DND-41 (cell line): ENCODE measurements at regions not wholly inside any gene's neighbourhood (a gene's known extent, or its start where the extent isn't known, plus 50 kb on each side); places are given as distances from the start of the nearest gene placed in this dataset.

Experiments
- ATAC-seq: fragments of 200-7000 bp; cut with Tn5 transposase; 3 replicates; pipeline ENCODE4 v1.9.1; 2021; ENCODE audit warnings: low read depth; ENCODE audit not compliant: insufficient read depth
- DNase-seq: peaks from one replicate; pipeline ENCODE4 v3.0.0-alpha.2; 2020
- H2AFZ ChIP-seq: 2 replicates; pipeline ENCODE4 v1.6.0; 2012; ENCODE audit warnings: low read depth, low read length
- H3K27ac ChIP-seq: 2 replicates; pipeline ENCODE4 v1.5.1; 2012; ENCODE audit warnings: low read length, inconsistent platforms
- H3K27me3 ChIP-seq: fragments of 200-600 bp; sonication (generic); 2 replicates; pipeline ENCODE4 v1.6.0; 2012; ENCODE audit warnings: low read length, mild to moderate bottlenecking, inconsistent platforms; ENCODE audit not compliant: insufficient read depth, poor library complexity
- H3K36me3 ChIP-seq: 2 replicates; pipeline ENCODE4 v1.5.1; 2012; ENCODE audit warnings: low read length, inconsistent platforms; ENCODE audit not compliant: insufficient read depth
- H3K4me1 ChIP-seq: 2 replicates; pipeline ENCODE4 v1.5.1; 2012; ENCODE audit warnings: mild to moderate bottlenecking, low read length; ENCODE audit not compliant: insufficient read depth
- H3K4me2 ChIP-seq: 2 replicates; pipeline ENCODE4 v1.6.0; 2012; ENCODE audit warnings: mild to moderate bottlenecking, moderate library complexity, low read length, inconsistent platforms; ENCODE audit not compliant: insufficient read depth
- H3K4me3 ChIP-seq, 2 experiments: fragments of 200-600 bp in 1 of 2; shearing (Covaris generic) in 1 of 2; 2 replicates each; pipeline ENCODE4 v1.5.1; 2012 to 2016; ENCODE audit warnings: inconsistent platforms in 2 of 2, low read length in 2 of 2, mild to moderate bottlenecking in 2 of 2, low read depth in 1 of 2, moderate library complexity in 1 of 2
- H3K79me2 ChIP-seq: 2 replicates; pipeline ENCODE4 v1.6.0; 2012; ENCODE audit warnings: low read length, inconsistent platforms; ENCODE audit not compliant: insufficient read depth
- H3K9ac ChIP-seq: 2 replicates; pipeline ENCODE4 v1.6.0; 2012; ENCODE audit warnings: low read depth, mild to moderate bottlenecking, inconsistent platforms, low read length, moderate library complexity
- H3K9me3 ChIP-seq: 2 replicates; pipeline ENCODE4 v1.5.1; 2012; ENCODE audit warnings: low read length, moderate library complexity, mild to moderate bottlenecking, inconsistent platforms; ENCODE audit not compliant: insufficient read depth, severe bottlenecking
- H4K20me1 ChIP-seq: 2 replicates; pipeline ENCODE4 v1.6.0; 2012; ENCODE audit warnings: low read length; ENCODE audit not compliant: insufficient read depth
- CTCF ChIP-seq: IDR thresholded peaks from 2 replicates; pipeline ENCODE4 v1.5.1; 2012; ENCODE audit warnings: borderline replicate concordance, low read length, moderate library complexity, mild to moderate bottlenecking; ENCODE audit not compliant: poor library complexity, severe bottlenecking; ENCODE audit errors: extremely low read depth
- EZH2 ChIP-seq: IDR thresholded peaks from 3 replicates; pipeline ENCODE4 v1.6.1; 2012; ENCODE audit warnings: borderline replicate concordance, low read depth, mild to moderate bottlenecking, moderate library complexity, low read length, inconsistent platforms; ENCODE audit not compliant: severe bottlenecking

- no peak overlapping the region for H3K9ac ChIP-seq
- H3K4me1 ChIP-seq = no peaks in the 10 kb centered on the region
- ATAC-seq = no peak
- no peak overlapping the region for H3K4me2 ChIP-seq
- no peaks in the 10 kb centered on the region for H3K9me3 ChIP-seq
- no peak overlapping the region for H3K4me3 ChIP-seq
- H2AFZ ChIP-seq = no peak overlapping the region
- no peaks in the 10 kb centered on the region for H3K27me3 ChIP-seq
- no peaks in the 10 kb centered on the region for H4K20me1 ChIP-seq
- no peak overlapping the region for H3K27ac ChIP-seq
- TF ChIP-seq CTCF (no peak), EZH2 (no peak)
- no peaks in the 10 kb centered on the region for H3K79me2 ChIP-seq
- no peaks in the 10 kb centered on the region for H3K36me3 ChIP-seq
- DNase-seq = no peak
Observed at GRCh38 chr6:92117800-92118199, 1301.6 kb downstream of the EPHA7 start.

- Histone ChIP-seq H3K79me2 (no peaks in the 10 kb centered on the region), H3K4me3 (no peak overlapping the region), H3K36me3 (no peaks in the 10 kb centered on the region), H3K9ac (no peak overlapping the region), H4K20me1 (no peaks in the 10 kb centered on the region), H3K4me2 (no peak overlapping the region), H2AFZ (no peak overlapping the region), H3K27ac (no peak overlapping the region), H3K9me3 (no peaks in the 10 kb centered on the region), H3K27me3 (no peaks in the 10 kb centered on the region), H3K4me1 (no peaks in the 10 kb centered on the region)
- DNase-seq = no peak
- TF ChIP-seq EZH2 (no peak), CTCF (no peak)
- ATAC-seq = no peak
Observed at GRCh38 chr6:92114797-92115196, 1304.6 kb downstream of the EPHA7 start.

GRCh38 chr6:92114091-92114675 is 1305.2 kb downstream of the EPHA7 start:
- no peaks in the 10 kb centered on the region for H3K4me1 ChIP-seq
- TF ChIP-seq CTCF = no peak
- TF ChIP-seq EZH2 = no peak
- H3K27ac ChIP-seq = no peak overlapping the region
- no peak for ATAC-seq
- H3K79me2 ChIP-seq = no peaks in the 10 kb centered on the region
- no peak for DNase-seq
- no peak overlapping the region for H3K4me2 ChIP-seq
- no peaks in the 10 kb centered on the region for H3K27me3 ChIP-seq
- H3K9me3 ChIP-seq = no peaks in the 10 kb centered on the region
- H3K4me3 ChIP-seq = no peak overlapping the region
- no peaks in the 10 kb centered on the region for H3K36me3 ChIP-seq
- no peak overlapping the region for H2AFZ ChIP-seq
- H3K9ac ChIP-seq = no peak overlapping the region
- no peaks in the 10 kb centered on the region for H4K20me1 ChIP-seq

GRCh38 chr6:92111386-92111785 is 1308.0 kb downstream of the EPHA7 start:
- no peak for ATAC-seq
- DNase-seq = no peak

More at GRCh38 chr6:92111386-92111785, 1308.0 kb downstream of the EPHA7 start:
- no peak overlapping the region for H3K27ac ChIP-seq
- H3K79me2 ChIP-seq = no peaks in the 10 kb centered on the region
- no peaks in the 10 kb centered on the region for H3K4me1 ChIP-seq
- H3K9ac ChIP-seq = no peak overlapping the region
- no peak overlapping the region for H2AFZ ChIP-seq
- no peaks in the 10 kb centered on the region for H4K20me1 ChIP-seq
- H3K36me3 ChIP-seq = no peaks in the 10 kb centered on the region
- TF ChIP-seq CTCF (no peak), EZH2 (no peak)
- no peak overlapping the region for H3K4me2 ChIP-seq
- no peaks in the 10 kb centered on the region for H3K27me3 ChIP-seq
- H3K4me3 ChIP-seq = no peak overlapping the region
- H3K9me3 ChIP-seq = no peaks in the 10 kb centered on the region
